Adrenal gland (tissue), 5 donors: ENCODE measurements at regions not wholly inside any gene's neighbourhood (a gene's known extent, or its start where the extent isn't known, plus 50 kb on each side); places are given as distances from the start of the nearest gene placed in this dataset.

Experiments used
- POLR2A ChIP-seq, 2 donors: fragments of 450-650 bp; IDR thresholded peaks; one replicate each; pipeline ENCODE4 v1.6.1; 2017; ENCODE audit warnings: antibody characterized with exemption in 2 of 2, mild to moderate bottlenecking in 2 of 2, moderate library complexity in 1 of 2
- TF ChIP-seq, protein P1 (sequence below), 6 experiments: fragments of 450-650 bp in 4 of 6; fragments of 200-600 bp in 2 of 6; sonication (generic) in 1 of 6; IDR thresholded peaks; 1 replicate in 5 of 6; 2 replicates in 1 of 6; pipeline versions ENCODE4 v1.5.1 to v1.8.0; 2016 to 2021; ENCODE audit warnings: antibody characterized with exemption in 6 of 6, mild to moderate bottlenecking in 2 of 6, moderate library complexity in 1 of 6
- donor health status: DM: no; HTN: no; CAD: no.

DNA sequence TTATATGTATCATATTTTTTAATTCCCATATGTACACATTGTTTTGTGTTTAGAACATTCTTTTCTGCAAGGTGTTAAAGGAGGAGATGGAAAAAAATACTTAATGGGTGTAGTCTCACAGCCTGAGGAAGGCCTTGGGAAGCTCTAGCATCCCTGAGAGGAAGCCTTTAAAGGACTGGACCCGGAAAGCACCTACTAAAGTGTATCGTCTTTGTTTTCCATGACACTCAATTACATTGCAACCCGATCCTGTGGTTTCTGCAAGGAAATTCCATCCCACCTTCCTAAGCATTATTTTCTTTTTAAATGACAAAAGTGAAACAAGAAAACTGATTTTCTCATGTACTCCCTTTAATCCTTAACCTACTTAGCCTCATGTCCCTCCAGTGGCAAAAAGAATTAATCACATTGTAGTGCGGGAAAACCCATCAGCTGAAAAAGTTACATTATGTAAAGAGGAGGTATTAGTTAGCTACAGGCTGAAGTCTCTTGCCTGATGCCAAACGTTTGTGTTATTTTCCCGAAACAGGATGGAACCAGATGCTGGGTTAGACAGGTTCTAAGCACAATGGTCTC, 147.8 kb upstream of the CPSF6 start:
- TF ChIP-seq, protein P1, sequence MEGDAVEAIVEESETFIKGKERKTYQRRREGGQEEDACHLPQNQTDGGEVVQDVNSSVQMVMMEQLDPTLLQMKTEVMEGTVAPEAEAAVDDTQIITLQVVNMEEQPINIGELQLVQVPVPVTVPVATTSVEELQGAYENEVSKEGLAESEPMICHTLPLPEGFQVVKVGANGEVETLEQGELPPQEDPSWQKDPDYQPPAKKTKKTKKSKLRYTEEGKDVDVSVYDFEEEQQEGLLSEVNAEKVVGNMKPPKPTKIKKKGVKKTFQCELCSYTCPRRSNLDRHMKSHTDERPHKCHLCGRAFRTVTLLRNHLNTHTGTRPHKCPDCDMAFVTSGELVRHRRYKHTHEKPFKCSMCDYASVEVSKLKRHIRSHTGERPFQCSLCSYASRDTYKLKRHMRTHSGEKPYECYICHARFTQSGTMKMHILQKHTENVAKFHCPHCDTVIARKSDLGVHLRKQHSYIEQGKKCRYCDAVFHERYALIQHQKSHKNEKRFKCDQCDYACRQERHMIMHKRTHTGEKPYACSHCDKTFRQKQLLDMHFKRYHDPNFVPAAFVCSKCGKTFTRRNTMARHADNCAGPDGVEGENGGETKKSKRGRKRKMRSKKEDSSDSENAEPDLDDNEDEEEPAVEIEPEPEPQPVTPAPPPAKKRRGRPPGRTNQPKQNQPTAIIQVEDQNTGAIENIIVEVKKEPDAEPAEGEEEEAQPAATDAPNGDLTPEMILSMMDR (IDR thresholded peaks at IDR 0.05), result no peak
- no peak for TF ChIP-seq POLR2A (IDR thresholded peaks at IDR 0.05)
